K562 (cell line): ENCODE measurements at regions not wholly inside any gene's neighbourhood (a gene's known extent, or its start where the extent isn't known, plus 50 kb on each side); places are given as distances from the start of the nearest gene placed in this dataset.

Source experiments
- CHCHD3 ChIP-seq: fragments of 250-450 bp; sonication (Bioruptor Pico); IDR thresholded peaks from 2 replicates; pipeline ENCODE4 v2.1.2; 2022; ENCODE audit warnings: mild to moderate bottlenecking
- FIP1L1 ChIP-seq: fragments of 200-400 bp; formaldehyde crosslinking; IDR thresholded peaks from 2 replicates; pipeline ENCODE4 v1.6.1; 2018; ENCODE audit warnings: mild to moderate bottlenecking, low read depth, low read length; ENCODE audit not compliant: poor library complexity, severe bottlenecking
- SMAD4 ChIP-seq: fragments of 250-450 bp; sonication (Bioruptor Pico); conservative IDR thresholded peaks from 2 replicates; pipeline ENCODE4 v1.8.0; 2021; ENCODE audit warnings: inconsistent platforms, mild to moderate bottlenecking, moderate library complexity
- TAF7 ChIP-seq: fragments of 450-650 bp; IDR thresholded peaks from 2 replicates; pipeline ENCODE4 v1.6.1; 2016; ENCODE audit warnings: missing genetic modification characterization, missing compliant biosample characterization
- ZFPM2 ChIP-seq: fragments of 250-450 bp; sonication (Bioruptor Pico); IDR thresholded peaks from 2 replicates; pipeline ENCODE4 v1.5.1; 2022; ENCODE audit warnings: mild to moderate bottlenecking
- TF ChIP-seq, protein P1 (sequence below), 2 experiments: IDR thresholded peaks; 2 replicates each; pipeline ENCODE4 v1.6.1; 2012; ENCODE audit warnings: improper control_type of control experiment in 2 of 2, low read depth in 2 of 2, low read length in 2 of 2, borderline replicate concordance in 1 of 2
- TF ChIP-seq, protein P2 (sequence below): fragments of 250-450 bp; sonication (Bioruptor Pico); IDR thresholded peaks from 2 replicates; pipeline ENCODE4 v1.5.0; 2020; ENCODE audit warnings: mild to moderate bottlenecking
- TF ChIP-seq, protein P3 (sequence below): fragments of 250-450 bp; sonication (Bioruptor Pico); IDR thresholded peaks from 2 replicates; pipeline ENCODE4 v1.8.0; 2022; ENCODE audit warnings: moderate library complexity, mild to moderate bottlenecking, inconsistent platforms
- TF ChIP-seq, protein P4 (sequence below): fragments of 450-650 bp; IDR thresholded peaks from 2 replicates; pipeline ENCODE4 v1.6.1; 2016; ENCODE audit warnings: borderline replicate concordance

DNA sequence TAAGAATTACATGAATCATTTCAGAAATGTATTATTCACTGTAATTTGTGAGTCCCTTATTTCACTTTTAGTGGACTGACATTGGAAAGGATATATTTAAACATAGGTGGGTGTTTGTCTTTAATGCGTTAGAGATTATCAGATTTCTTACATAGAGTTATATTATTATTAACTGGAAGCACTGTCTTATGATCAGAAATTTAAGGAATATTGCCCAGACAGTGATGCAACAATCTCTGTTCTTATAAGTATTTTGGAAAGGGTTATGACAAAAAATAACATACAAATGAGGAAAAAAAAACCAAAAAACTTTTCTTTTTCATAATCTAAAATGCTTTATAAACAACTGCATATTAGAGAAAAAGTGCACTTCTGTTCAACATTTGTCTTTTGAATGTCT, 836.6 kb downstream of the SLC6A15 start (continued):
- TF ChIP-seq, protein P1, sequence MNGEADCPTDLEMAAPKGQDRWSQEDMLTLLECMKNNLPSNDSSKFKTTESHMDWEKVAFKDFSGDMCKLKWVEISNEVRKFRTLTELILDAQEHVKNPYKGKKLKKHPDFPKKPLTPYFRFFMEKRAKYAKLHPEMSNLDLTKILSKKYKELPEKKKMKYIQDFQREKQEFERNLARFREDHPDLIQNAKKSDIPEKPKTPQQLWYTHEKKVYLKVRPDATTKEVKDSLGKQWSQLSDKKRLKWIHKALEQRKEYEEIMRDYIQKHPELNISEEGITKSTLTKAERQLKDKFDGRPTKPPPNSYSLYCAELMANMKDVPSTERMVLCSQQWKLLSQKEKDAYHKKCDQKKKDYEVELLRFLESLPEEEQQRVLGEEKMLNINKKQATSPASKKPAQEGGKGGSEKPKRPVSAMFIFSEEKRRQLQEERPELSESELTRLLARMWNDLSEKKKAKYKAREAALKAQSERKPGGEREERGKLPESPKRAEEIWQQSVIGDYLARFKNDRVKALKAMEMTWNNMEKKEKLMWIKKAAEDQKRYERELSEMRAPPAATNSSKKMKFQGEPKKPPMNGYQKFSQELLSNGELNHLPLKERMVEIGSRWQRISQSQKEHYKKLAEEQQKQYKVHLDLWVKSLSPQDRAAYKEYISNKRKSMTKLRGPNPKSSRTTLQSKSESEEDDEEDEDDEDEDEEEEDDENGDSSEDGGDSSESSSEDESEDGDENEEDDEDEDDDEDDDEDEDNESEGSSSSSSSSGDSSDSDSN (IDR thresholded peaks at IDR 0.05; ENCODE audit: borderline replicate concordance in 1 of 2, low read depth in 2 of 2, low read length in 2 of 2): no peak
- no peak for TF ChIP-seq TAF7 (tag)
- TF ChIP-seq, protein P2, sequence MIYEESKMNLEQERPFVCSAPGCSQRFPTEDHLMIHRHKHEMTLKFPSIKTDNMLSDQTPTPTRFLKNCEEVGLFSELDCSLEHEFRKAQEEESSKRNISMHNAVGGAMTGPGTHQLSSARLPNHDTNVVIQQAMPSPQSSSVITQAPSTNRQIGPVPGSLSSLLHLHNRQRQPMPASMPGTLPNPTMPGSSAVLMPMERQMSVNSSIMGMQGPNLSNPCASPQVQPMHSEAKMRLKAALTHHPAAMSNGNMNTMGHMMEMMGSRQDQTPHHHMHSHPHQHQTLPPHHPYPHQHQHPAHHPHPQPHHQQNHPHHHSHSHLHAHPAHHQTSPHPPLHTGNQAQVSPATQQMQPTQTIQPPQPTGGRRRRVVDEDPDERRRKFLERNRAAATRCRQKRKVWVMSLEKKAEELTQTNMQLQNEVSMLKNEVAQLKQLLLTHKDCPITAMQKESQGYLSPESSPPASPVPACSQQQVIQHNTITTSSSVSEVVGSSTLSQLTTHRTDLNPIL (CRISPR knock-in tag): no peak
- TF ChIP-seq ZFPM2: no peak
- no peak for TF ChIP-seq SMAD4 (CRISPR knock-in tag)
- TF ChIP-seq, protein P3, sequence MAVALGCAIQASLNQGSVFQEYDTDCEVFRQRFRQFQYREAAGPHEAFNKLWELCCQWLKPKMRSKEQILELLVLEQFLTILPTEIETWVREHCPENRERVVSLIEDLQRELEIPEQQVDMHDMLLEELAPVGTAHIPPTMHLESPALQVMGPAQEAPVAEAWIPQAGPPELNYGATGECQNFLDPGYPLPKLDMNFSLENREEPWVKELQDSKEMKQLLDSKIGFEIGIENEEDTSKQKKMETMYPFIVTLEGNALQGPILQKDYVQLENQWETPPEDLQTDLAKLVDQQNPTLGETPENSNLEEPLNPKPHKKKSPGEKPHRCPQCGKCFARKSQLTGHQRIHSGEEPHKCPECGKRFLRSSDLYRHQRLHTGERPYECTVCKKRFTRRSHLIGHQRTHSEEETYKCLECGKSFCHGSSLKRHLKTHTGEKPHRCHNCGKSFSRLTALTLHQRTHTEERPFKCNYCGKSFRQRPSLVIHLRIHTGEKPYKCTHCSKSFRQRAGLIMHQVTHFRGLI (CRISPR knock-in tag): no peak
- no peak for TF ChIP-seq FIP1L1
- no peak for TF ChIP-seq CHCHD3 (CRISPR knock-in tag)
- TF ChIP-seq, protein P4, sequence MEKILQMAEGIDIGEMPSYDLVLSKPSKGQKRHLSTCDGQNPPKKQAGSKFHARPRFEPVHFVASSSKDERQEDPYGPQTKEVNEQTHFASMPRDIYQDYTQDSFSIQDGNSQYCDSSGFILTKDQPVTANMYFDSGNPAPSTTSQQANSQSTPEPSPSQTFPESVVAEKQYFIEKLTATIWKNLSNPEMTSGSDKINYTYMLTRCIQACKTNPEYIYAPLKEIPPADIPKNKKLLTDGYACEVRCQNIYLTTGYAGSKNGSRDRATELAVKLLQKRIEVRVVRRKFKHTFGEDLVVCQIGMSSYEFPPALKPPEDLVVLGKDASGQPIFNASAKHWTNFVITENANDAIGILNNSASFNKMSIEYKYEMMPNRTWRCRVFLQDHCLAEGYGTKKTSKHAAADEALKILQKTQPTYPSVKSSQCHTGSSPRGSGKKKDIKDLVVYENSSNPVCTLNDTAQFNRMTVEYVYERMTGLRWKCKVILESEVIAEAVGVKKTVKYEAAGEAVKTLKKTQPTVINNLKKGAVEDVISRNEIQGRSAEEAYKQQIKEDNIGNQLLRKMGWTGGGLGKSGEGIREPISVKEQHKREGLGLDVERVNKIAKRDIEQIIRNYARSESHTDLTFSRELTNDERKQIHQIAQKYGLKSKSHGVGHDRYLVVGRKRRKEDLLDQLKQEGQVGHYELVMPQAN: no peak
